ENCODE measurements at regions not wholly inside any gene's neighbourhood (a gene's known extent, or its start where the extent isn't known, plus 50 kb on each side); places are given as distances from the start of the nearest gene placed in this dataset.

DNA sequence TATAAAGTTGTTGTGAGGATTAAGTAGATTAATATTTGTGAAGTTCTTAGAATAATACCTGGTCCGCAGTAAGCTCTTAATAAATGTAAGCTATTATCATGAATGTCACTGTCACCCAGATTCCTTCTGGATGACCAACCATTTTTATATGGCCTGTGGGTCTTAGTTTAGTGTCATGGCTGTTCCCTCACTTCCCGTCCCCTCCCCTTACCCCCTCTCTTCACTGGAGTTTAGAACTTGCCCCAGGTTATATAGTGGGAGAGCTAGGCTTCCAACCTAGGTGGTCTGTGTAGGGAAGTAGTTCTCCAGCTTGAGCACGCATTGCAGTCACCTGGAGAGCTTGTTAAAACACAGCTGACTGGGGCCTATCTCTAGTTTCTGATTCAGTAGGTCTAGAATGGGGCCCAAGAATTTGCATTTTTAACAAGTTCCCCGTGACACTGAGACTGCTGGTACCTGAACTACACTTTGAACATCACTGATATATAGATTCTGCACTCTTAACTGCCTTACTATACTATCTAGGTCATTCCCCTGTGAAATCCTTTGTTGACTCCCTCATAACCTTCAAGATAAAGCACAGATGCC lies 66.9 kb upstream of the PLAC1 start:
- Histone ChIP-seq H3K18ac (ENCODE audit: extremely low read depth, low read length) (no peak overlapping the region), H3K79me2 (ENCODE audit: control insufficient read depth in 1 of 2, insufficient read depth in 2 of 2, low read length in 2 of 2) (no peaks in the 10 kb centered on the region), H3K14ac (ENCODE audit: insufficient read length) (no peak overlapping the region), H2BK5ac (ENCODE audit: low read depth, low read length) (no peak overlapping the region), H3K4me1 (replicated peaks in 1 of 4; ENCODE audit: control insufficient read depth in 3 of 4, insufficient read depth in 4 of 4, low read length in 3 of 4) (no peaks in the 10 kb centered on the region), H3K79me1 (ENCODE audit: low read depth, low read length) (no peaks in the 10 kb centered on the region), H3K27ac (ENCODE audit: low read depth, low read length) (no peak overlapping the region), H2AK5ac (ENCODE audit: low read depth, low read length) (no peak overlapping the region), H3K4me3 (ENCODE audit: extremely low read depth in 1 of 4, insufficient read depth in 2 of 4, low read depth in 3 of 4, low read length in 4 of 4) (no peak overlapping the region), H3K4me2 (ENCODE audit: insufficient read depth in 1 of 2, low read depth in 2 of 2, low read length in 2 of 2) (no peak overlapping the region), H4K91ac (replicated peaks; ENCODE audit: insufficient read length, low read length) (no peak overlapping the region), H3K9me3 (ENCODE audit: insufficient read depth in 2 of 2, low read depth in 1 of 2, low read length in 1 of 2) (no peaks in the 10 kb centered on the region), H2BK20ac (ENCODE audit: low read length) (no peak overlapping the region), H3K27me3 (replicated peaks in 1 of 4; ENCODE audit: control insufficient read depth in 3 of 4, extremely low read depth in 1 of 4, insufficient read depth in 3 of 4, low read length in 3 of 4) (no peaks in the 10 kb centered on the region), H3K4ac (replicated peaks; ENCODE audit: insufficient read length, low read depth, low read length) (no peak overlapping the region), H2BK120ac (replicated peaks; ENCODE audit: low read depth, low read length) (no peak overlapping the region), H2BK12ac (ENCODE audit: low read depth, low read length) (no peak overlapping the region), H2AFZ (ENCODE audit: low read length) (no peak overlapping the region), H3K23me2 (ENCODE audit: low read depth, low read length) (no peaks in the 10 kb centered on the region), H4K8ac (ENCODE audit: extremely low read depth, insufficient read depth, low read length) (no peak overlapping the region), H3K36me3 (ENCODE audit: control insufficient read depth in 2 of 4, insufficient read depth in 4 of 4, low read length in 3 of 4) (no peaks in the 10 kb centered on the region), H3K23ac (ENCODE audit: insufficient read length) (no peak overlapping the region), H4K20me1 (replicated peaks in 1 of 2; ENCODE audit: control insufficient read depth in 1 of 2, insufficient read depth in 2 of 2, low read length in 2 of 2) (no peaks in the 10 kb centered on the region), H3K9ac (replicated peaks in 1 of 4; ENCODE audit: extremely low read depth in 1 of 4, low read depth in 3 of 4, low read length in 3 of 4) (no peak overlapping the region), H3K56ac (replicated peaks; ENCODE audit: insufficient read length, low read depth, low read length) (no peak overlapping the region), H2BK15ac (ENCODE audit: low read length) (no peak overlapping the region), H4K5ac (ENCODE audit: insufficient read length, low read depth, low read length) (no peak overlapping the region)
- TF ChIP-seq SIRT6 (IDR thresholded peaks at IDR 0.05; ENCODE audit: low read length) (no peak), CTBP2 (IDR thresholded peaks at IDR 0.05; ENCODE audit: borderline replicate concordance, insufficient read depth, insufficient read length, low read length) (no peak), JUN (IDR thresholded peaks at IDR 0.05; ENCODE audit: low read depth, low read length) (no peak)
- TF ChIP-seq, protein P1, sequence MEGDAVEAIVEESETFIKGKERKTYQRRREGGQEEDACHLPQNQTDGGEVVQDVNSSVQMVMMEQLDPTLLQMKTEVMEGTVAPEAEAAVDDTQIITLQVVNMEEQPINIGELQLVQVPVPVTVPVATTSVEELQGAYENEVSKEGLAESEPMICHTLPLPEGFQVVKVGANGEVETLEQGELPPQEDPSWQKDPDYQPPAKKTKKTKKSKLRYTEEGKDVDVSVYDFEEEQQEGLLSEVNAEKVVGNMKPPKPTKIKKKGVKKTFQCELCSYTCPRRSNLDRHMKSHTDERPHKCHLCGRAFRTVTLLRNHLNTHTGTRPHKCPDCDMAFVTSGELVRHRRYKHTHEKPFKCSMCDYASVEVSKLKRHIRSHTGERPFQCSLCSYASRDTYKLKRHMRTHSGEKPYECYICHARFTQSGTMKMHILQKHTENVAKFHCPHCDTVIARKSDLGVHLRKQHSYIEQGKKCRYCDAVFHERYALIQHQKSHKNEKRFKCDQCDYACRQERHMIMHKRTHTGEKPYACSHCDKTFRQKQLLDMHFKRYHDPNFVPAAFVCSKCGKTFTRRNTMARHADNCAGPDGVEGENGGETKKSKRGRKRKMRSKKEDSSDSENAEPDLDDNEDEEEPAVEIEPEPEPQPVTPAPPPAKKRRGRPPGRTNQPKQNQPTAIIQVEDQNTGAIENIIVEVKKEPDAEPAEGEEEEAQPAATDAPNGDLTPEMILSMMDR (IDR thresholded peaks at IDR 0.05; ENCODE audit: control extremely low read depth in 1 of 3, insufficient read depth in 1 of 3, low read depth in 1 of 3, low read length in 3 of 3) = no peak
- TF ChIP-seq, protein P2, sequence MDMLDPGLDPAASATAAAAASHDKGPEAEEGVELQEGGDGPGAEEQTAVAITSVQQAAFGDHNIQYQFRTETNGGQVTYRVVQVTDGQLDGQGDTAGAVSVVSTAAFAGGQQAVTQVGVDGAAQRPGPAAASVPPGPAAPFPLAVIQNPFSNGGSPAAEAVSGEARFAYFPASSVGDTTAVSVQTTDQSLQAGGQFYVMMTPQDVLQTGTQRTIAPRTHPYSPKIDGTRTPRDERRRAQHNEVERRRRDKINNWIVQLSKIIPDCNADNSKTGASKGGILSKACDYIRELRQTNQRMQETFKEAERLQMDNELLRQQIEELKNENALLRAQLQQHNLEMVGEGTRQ (IDR thresholded peaks at IDR 0.05; ENCODE audit: low read length) = no peak
- CTCF ChIA-PET (ENCODE audit: partially characterized antibody) = interaction anchor here (0.9 to 1.1 kb wide), 3 partner anchors 9 to 217 kb away, joined by 3 read pairs; no protein-coding TSS in a partner anchor
- no peak for FAIRE-seq
- WGBS, 2 experiments (ENCODE audit: extremely low coverage in 1 of 2, insufficient coverage in 1 of 2, insufficient read length in 1 of 2, insufficient replicate concordance in 2 of 2, low coverage in 1 of 2, low lambda C conversion rate in 2 of 2, missing lambda C conversion rate in 1 of 2) = 89% methylated on average over 4 of the region's 4 CpGs; no CpG with 5 or more reads in 1 of the 2 experiments
- POLR2A ChIA-PET (ENCODE audit: partially characterized antibody) = no interaction called here
- no peak for DNase-seq (ENCODE audit: low read depth in 1 of 2, low spot score in 2 of 2)

All from H1 (cell line).